Testis (tissue), 2 donors: ENCODE measurements at regions not wholly inside any gene's neighbourhood (a gene's known extent, or its start where the extent isn't known, plus 50 kb on each side); places are given as distances from the start of the nearest gene placed in this dataset.

Experiments
- DNase-seq: peaks from one replicate; pipeline ENCODE4 v3.0.0-alpha.2; 2019
- H3K27ac ChIP-seq, 2 donors: fragments of 200-600 bp; sonication (generic); one replicate each; pipeline ENCODE4 v1.5.1; 2019
- H3K27me3 ChIP-seq: fragments of 200-600 bp; sonication (generic); one replicate; pipeline ENCODE4 v1.5.1; 2019
- H3K36me3 ChIP-seq: fragments of 200-600 bp; sonication (generic); one replicate; pipeline ENCODE4 v1.5.1; 2017; ENCODE audit warnings: low read depth; ENCODE audit errors: missing control alignments
- H3K4me1 ChIP-seq: fragments of 200-600 bp; sonication (generic); one replicate; pipeline ENCODE4 v1.5.1; 2019
- H3K4me3 ChIP-seq, 2 donors: fragments of 200-600 bp; sonication (generic); one replicate each; pipeline ENCODE4 v1.5.1; 2017 to 2019
- H3K9me3 ChIP-seq: fragments of 200-600 bp; sonication (generic); one replicate; pipeline ENCODE4 v1.5.1; 2017
- CTCF ChIP-seq, 3 experiments: fragments of 450-650 bp in 2 of 3; fragments of 200-600 bp in 1 of 3; sonication (generic) in 1 of 3; IDR thresholded peaks; one replicate each; pipeline ENCODE4 v1.5.1; 2016 to 2019; ENCODE audit warnings: antibody characterized with exemption in 3 of 3, mild to moderate bottlenecking in 2 of 3, moderate library complexity in 1 of 3
- POLR2A ChIP-seq: fragments of 450-650 bp; IDR thresholded peaks from one replicate; pipeline ENCODE4 v1.6.1; 2017; ENCODE audit warnings: antibody characterized with exemption, mild to moderate bottlenecking, moderate library complexity
- WGBS, 2 donors: methylation state at CpG; one replicate each; pipeline ENCODE4 v1.1.5; 2018; 5-methylcytosine and 5-hydroxymethylcytosine counted together
- intact Hi-C: fragments of 100-400 bp; cut with DNase I; formaldehyde crosslinking; loops from one replicate; pipeline ENCODE4 v1.15.1; 2023; ENCODE audit warnings: low total_unique reads

GRCh38 chr1:201653233-201653632 is 114.3 kb downstream of the NAV1 start:
- H3K4me3 ChIP-seq, result no peak overlapping the region
- peaks cover 35% of the 10 kb centered on the region for H3K4me1 ChIP-seq
- no peak overlapping the region for H3K27ac ChIP-seq
- intact Hi-C loops, result no loop called here
- WGBS, 2 donors, result 69 to 83% methylated on average over 3 of the region's 3 CpGs
- H3K9me3 ChIP-seq, result no peaks in the 10 kb centered on the region
- DNase-seq, result no peak
- no peak for TF ChIP-seq POLR2A
- TF ChIP-seq CTCF (IDR thresholded peaks at IDR 0.05), result no peak
- no peaks in the 10 kb centered on the region for H3K27me3 ChIP-seq
- no peaks in the 10 kb centered on the region for H3K36me3 ChIP-seq

- H3K27me3 ChIP-seq, result no peaks in the 10 kb centered on the region
- no peak overlapping the region for H3K4me3 ChIP-seq
- WGBS, 2 donors, result 71 to 85% methylated on average over 2 of the region's 2 CpGs
- H3K36me3 ChIP-seq, result no peaks in the 10 kb centered on the region
- no peak overlapping the region for H3K27ac ChIP-seq
- no peaks in the 10 kb centered on the region for H3K9me3 ChIP-seq
- peaks cover 35% of the 10 kb centered on the region for H3K4me1 ChIP-seq
- intact Hi-C loops, result no loop called here
- DNase-seq, result no peak
- no peak for TF ChIP-seq POLR2A
- TF ChIP-seq CTCF (IDR thresholded peaks at IDR 0.05), result no peak
Observed at GRCh38 chr1:201653883-201654282, 115.0 kb downstream of the NAV1 start.

- no peak for TF ChIP-seq POLR2A
- TF ChIP-seq CTCF (IDR thresholded peaks at IDR 0.05), result no peak
- peaks cover 32% of the 10 kb centered on the region for H3K4me1 ChIP-seq
- no peaks in the 10 kb centered on the region for H3K9me3 ChIP-seq
- no peak overlapping the region for H3K4me3 ChIP-seq
- no peak overlapping the region for H3K27ac ChIP-seq
- 63 to 90% methylated on average over 4 to 6 of the region's 6 CpGs for WGBS, 2 donors
- H3K27me3 ChIP-seq, result no peaks in the 10 kb centered on the region
- intact Hi-C loops, result no loop called here
- no peak for DNase-seq
- no peaks in the 10 kb centered on the region for H3K36me3 ChIP-seq
Observed at GRCh38 chr1:201655243-201655642, 116.3 kb downstream of the NAV1 start.

- intact Hi-C loops, result no loop called here
- DNase-seq, result no peak
- H3K27ac ChIP-seq, result no peak overlapping the region
Observed at GRCh38 chr1:201655910-201656309, 117.0 kb downstream of the NAV1 start.

More at GRCh38 chr1:201655910-201656309, 117.0 kb downstream of the NAV1 start:
- TF ChIP-seq POLR2A, result no peak
- TF ChIP-seq CTCF (IDR thresholded peaks at IDR 0.05), result no peak
- WGBS, 2 donors, result 67 to 76% methylated on average over 4 of the region's 4 CpGs
- H3K9me3 ChIP-seq, result no peaks in the 10 kb centered on the region
- H3K4me1 ChIP-seq, result peaks cover 27% of the 10 kb centered on the region
- no peak overlapping the region for H3K4me3 ChIP-seq
- H3K36me3 ChIP-seq, result no peaks in the 10 kb centered on the region
- no peaks in the 10 kb centered on the region for H3K27me3 ChIP-seq
